ENCODE measurements at regions not wholly inside any gene's neighbourhood (a gene's known extent, or its start where the extent isn't known, plus 50 kb on each side); places are given as distances from the start of the nearest gene placed in this dataset.
"Not testable (repeated sequence)": the region's sequence is repeated elsewhere in the genome, so short reads cannot be mapped to it uniquely, and the experiment has no call there.

- DNase-seq = no peak
Measured at GRCh38 chr4:53920116-53920515, 144.3 kb downstream of the CHIC2 start.

DNA sequence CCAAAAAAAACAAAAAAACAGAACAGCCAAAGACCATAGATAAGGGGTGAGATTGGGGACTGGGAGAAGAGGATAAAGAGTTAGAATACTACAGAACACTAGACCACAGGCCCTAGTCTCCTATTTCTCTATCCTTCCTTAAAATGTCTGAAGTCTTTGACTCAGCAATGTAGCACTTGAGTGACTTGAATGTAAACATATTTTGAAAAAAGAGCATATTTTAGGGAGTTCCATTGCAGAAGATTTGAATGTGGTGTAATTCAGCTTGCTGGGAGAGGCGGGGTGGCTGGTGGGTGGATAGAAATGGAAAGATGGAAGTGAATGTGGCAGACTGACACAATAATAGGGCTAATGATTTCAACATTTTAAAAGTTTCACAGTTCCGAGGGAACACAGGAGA lies 144.9 kb downstream of the CHIC2 start:
- DNase-seq = no peak

- peak; percentile 5 for DNase-seq
Measured at GRCh38 chr4:53917729-53918128, 146.7 kb downstream of the CHIC2 start.

- no peak for DNase-seq
Measured at GRCh38 chr4:53916431-53916889, 147.9 kb downstream of the CHIC2 start.

DNA sequence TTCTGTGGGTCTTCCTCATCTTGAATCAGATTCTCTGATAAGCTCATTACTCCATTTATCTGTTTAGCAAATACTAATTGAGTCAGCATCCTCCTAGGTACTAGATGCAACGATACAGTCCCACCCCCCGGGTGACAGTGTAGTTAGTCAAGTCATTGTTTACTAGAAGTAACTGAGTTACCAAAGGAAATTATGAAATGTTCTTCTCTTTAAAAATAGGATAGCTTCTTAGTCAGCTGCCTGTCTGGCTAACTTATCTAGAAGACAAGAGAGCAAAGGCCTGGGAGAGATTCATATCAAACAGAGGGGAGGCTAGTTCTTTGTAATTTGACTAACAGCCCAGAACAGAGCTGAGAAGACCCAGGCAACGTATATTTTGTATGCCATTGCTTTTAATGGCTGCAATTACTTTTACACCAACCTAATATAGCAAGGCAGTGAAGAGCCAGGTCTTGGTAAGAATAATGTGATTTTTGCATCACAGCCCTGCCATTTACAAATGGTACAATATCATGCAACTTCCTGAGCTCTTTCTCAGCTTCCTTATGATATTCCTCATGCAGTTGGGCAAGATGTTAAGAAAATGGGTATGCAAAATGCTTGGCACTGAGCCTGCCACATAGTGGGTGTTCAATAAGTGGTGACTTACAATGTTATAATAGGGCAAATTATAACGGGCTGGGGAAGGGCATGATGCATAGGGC lies 149.9 kb downstream of the CHIC2 start:
- DNase-seq = peak; percentile 63

DNA sequence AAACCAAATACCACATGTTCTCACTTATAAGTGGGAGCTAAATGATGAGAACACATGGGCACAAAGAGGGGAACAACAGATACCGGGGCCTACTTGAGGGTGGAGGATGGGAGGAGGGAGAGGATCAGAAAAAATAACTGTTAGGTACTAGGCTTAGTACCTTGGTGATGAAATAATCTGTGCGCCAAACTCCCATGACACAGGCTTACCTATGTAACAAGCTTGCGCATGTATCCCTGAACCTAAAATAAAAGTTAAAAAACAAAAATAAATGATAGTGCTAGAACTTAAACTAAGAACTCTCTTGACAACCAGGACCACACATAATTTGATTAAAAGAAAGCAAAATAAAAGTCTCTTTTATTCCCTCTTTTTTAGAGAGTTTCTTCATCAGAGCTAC lies 150.6 kb downstream of the CHIC2 start:
- no peak for DNase-seq

GRCh38 chr4:53912766-53913497 lies 151.5 kb downstream of the CHIC2 start:
- DNase-seq = no peak

- no peak for DNase-seq
Measured at GRCh38 chr4:53908661-53909078, 155.7 kb downstream of the CHIC2 start.

DNA sequence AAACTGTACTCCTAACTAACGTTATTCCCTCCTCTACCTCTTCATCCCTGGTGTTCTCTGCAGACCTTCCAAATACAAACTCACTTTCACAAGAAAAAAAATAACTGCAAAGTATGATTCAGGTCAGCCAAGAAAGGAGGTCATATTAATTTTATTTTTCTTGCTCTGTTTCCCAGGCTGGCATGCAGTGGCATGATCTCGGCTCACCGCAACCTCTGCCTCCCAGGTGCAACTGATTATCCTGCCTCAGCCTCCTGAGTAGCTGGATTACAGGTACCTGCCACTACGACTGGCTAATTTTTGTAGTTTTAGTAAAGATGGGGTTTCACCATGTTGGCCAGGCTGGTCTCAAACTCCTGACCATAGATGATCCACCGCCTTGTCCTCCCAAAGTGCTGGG lies 156.6 kb downstream of the CHIC2 start:
- DNase-seq = no peak

GRCh38 chr4:53906606-53907190 lies 157.7 kb downstream of the CHIC2 start:
- DNase-seq = no peak

GRCh38 chr4:53905941-53906377 lies 158.4 kb downstream of the CHIC2 start:
- DNase-seq = no peak

DNA sequence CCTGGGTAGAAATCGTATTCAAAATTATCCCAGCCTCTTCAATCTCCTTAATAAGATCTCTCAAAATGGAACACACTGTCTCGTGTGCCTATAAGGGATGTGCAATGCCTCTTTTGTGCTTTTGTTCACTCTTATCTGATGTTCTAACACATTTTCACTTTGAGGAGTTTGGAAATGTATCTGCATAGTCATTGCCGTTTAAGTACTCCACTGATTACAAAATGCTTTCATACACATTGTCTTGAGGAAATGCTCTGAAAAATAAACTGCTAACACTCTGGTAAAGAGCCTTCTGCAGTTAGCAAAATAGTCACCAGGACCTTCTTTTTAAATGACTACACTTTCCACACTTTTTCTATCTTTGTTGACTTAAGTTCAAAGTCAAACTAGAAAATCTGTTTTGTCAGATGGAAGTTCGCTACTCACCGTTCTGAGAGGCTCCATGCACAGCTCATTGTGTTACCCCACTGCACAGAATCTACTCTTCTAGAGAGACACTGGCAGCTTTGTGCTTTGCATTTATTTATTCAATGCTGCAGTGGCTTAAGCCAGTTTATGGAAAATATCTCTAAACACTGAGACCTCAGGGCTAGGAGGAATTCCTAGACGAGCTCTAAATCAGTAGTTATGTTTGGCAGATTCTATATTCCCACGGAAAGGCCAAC lies 159.0 kb downstream of the CHIC2 start:
- DNase-seq = no peak

- no peak for DNase-seq
Measured at GRCh38 chr4:53902786-53903185, 161.6 kb downstream of the CHIC2 start.

- DNase-seq = no peak
Measured at GRCh38 chr4:53900271-53900649, 164.1 kb downstream of the CHIC2 start.

DNA sequence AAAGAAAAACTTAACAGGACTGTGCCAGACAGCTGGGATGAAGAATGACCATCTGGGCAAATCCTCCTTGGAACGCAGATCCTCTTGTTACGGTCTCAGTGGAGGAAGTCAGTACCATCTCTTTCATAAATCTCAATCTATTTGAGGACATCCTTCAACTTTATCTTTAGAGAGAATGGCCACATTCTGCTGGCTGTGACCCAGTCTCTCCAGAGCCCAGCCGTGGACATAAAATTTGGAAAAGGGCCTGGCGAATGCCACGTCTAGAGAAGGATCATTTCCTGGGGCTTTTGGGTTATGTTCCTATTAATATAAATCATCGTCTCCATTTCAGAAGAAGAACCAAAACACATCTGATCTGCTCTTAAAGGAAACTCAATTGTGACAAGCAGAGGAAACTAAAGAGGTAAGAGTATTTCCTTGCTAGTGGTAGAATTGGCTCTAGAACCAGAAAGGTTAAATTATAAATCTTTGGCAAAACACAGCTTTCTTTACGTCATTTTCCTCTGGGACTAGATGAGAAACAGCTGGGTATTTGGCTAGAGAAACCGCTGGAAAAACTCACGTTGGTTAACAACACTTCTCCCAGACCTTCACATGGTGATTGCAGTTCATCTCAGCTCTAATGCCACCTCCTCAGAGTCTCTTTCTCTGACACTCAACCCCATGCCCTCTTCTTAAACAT lies 164.7 kb downstream of the CHIC2 start:
- DNase-seq = no peak

GRCh38 chr4:53895137-53895536 lies 169.3 kb downstream of the CHIC2 start:
- DNase-seq = no peak

DNA sequence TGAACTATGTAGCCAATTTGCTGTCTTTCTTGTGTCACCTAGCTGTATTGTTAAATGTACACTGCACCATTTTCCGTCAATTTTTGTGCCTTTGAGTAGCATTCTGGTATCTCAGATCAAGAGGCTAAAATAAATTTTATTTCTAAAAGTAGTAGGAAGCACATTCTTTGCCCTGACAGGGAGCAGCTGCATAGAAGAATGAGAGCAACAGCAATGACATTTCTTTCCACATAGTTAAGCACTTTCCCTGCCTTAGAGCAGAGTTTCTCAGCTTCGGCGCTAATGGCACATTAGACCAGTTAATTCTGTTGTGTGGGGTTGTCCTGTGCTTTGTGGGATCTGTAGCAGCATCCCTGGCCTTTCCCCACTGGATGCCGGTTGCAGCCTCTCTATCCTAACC lies 173.9 kb downstream of the CHIC2 start:
- DNase-seq = no peak

DNA sequence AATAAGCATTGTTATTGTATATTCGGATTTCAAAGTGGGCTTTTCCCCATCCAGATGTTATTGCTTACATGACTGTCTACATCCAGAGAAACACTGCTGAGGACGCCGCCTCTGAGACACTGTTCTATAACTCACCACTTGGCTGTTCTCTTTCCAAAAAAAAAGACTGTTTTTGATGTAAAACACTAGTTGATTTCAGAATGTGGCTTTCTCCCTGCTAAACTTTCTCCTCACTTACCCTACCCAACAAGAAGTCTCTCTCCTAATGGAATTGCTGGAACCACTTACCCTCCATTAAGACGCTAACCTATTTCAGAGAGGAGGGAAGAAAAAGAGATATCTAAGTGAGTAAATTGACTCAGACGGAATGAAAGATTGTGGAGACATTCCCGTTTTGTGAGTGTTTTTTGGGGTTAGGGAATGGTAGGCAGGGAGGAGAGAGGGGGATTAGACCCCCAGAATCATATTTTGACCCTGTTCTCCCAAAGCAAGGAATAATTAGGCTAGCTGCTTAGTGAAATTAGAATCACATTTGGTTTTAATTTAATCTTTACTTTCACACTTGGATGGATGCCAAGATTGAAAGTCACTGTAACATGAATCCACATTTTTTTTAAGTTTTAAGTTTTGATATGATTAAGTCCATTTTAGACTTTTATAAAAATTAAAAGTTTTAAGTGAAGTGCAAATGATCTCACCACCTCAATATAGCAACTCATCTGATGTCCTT lies 174.9 kb downstream of the CHIC2 start:
- no peak for DNase-seq

DNA sequence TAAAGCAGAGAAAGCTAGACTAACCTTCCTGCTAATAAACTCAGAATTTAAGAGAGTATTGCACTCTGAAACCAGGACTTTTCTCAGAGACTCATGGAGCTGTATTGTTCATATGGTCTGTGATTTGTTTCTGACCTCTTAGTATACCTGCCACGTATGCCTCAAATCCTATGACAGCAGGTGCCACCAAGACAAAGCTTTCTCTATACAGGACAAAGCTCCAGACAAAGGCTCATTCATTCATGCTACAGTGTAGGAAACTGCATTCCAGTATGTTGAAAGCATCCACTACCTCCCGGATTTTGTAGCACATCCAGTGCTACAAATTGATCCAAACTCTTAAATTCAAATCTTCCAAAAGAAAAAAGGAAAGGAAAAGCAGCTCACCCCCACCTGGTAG lies 178.3 kb downstream of the CHIC2 start:
- DNase-seq = no peak

DNA sequence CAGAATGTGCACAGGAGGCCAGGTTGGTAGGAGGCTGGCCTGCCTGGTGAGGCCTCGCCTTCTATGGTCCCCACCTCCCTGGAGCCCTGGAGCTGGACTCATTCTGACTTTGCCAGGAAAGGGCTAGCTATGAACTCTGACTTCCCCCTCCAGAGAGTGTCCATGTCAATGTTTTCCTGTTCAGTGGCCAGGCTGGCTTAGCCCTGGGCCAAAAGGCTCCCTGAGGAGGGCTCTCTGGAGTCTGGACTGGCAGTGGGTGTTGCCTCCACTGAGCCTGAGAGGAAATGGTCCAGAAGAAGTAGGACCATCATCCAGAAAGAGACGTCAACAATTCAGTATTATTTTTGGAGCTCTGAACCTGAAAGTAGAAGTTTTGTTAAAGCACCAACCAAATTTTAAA lies 178.7 kb downstream of the CHIC2 start:
- DNase-seq = no peak

DNA sequence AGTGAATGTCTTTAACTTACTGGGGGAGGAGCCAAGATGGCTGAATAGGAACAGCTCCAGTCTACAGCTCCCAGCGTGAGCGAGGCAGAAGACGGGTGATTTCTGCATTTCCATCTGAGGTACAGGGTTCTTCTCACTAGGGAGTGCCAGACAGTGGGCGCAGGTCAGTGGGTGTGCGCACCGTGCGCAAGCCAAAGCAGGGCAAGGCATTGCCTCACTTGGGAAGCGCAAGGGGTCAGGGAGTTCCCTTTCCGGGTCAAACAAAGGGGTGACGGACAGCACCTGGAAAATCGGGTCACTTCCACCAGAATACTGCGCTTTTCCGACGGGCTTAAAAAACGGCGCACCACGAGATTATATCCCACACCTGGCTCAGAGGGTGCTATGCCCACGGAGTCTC lies 187.3 kb downstream of the CHIC2 start:
- DNase-seq = not testable (repeated sequence)

GRCh38 chr4:53866055-53866454 lies 198.3 kb downstream of the CHIC2 start:
- DNase-seq = no peak
